Spinal cord (tissue), 9 donors: ENCODE measurements at regions not wholly inside any gene's neighbourhood (a gene's known extent, or its start where the extent isn't known, plus 50 kb on each side); places are given as distances from the start of the nearest gene placed in this dataset.

Experiments used
- DNase-seq, 6 donors: peaks; one replicate each; pipeline versions ENCODE4 v3.0.0 to v3.0.0-alpha.2; 2013 to 2015; ENCODE audit warnings: low spot score in 6 of 6, low read depth in 4 of 6
- H3K27ac ChIP-seq: one replicate; pipeline ENCODE4 v1.5.1; 2013; ENCODE audit warnings: low read depth, low read length, control low read depth
- H3K27me3 ChIP-seq: one replicate; pipeline ENCODE4 v1.6.1; 2013; ENCODE audit warnings: low read length; ENCODE audit not compliant: control insufficient read depth, insufficient read depth
- H3K36me3 ChIP-seq: one replicate; pipeline ENCODE4 v1.6.1; 2013; ENCODE audit warnings: low read length; ENCODE audit not compliant: control insufficient read depth, insufficient read depth
- H3K4me1 ChIP-seq: one replicate; pipeline ENCODE4 v1.6.1; 2013; ENCODE audit warnings: low read length; ENCODE audit not compliant: control insufficient read depth, insufficient read depth
- H3K4me3 ChIP-seq: one replicate; pipeline ENCODE4 v1.5.1; 2013; ENCODE audit warnings: low read depth, low read length, control low read depth
- H3K9me3 ChIP-seq: one replicate; pipeline ENCODE4 v1.6.1; 2013; ENCODE audit warnings: low read length; ENCODE audit not compliant: control insufficient read depth, insufficient read depth
- WGBS: methylation state at CpG from one replicate; pipeline ENCODE4 v1.1.5; 2013; ENCODE audit warnings: missing lambda C conversion rate; ENCODE audit not compliant: insufficient coverage; 5-methylcytosine and 5-hydroxymethylcytosine counted together
- donor health status: healthy.

DNA sequence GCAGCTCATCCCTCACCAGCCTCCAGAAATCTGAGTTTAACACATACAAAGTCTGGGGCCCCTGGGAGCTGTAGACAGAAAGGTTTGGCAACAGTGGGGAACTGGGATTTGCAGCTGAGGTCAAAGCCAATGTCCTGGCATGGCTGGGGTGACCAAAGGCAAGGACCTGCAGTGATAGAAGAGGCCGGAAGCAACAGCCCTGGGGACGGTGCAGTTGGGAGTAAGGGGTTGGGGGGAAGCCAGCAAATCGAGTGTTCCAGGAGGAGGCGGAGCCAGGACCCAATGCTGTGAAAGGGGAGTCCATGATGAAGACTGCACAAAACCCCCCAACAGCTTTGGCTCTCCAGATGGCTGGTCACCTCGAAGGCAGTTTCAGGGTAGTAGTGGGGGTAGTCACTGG is 74.1 kb upstream of the SPATA12 start:
- no peak overlapping the region for H3K27ac ChIP-seq
- H3K4me3 ChIP-seq, result no peak overlapping the region
- no peaks in the 10 kb centered on the region for H3K36me3 ChIP-seq
- DNase-seq, result no peak
- peaks cover 2% of the 10 kb centered on the region for H3K27me3 ChIP-seq
- H3K4me1 ChIP-seq, result peaks cover 25% of the 10 kb centered on the region
- H3K9me3 ChIP-seq, result no peaks in the 10 kb centered on the region
- WGBS, result 46% methylated on average over 5 of the region's 5 CpGs

DNA sequence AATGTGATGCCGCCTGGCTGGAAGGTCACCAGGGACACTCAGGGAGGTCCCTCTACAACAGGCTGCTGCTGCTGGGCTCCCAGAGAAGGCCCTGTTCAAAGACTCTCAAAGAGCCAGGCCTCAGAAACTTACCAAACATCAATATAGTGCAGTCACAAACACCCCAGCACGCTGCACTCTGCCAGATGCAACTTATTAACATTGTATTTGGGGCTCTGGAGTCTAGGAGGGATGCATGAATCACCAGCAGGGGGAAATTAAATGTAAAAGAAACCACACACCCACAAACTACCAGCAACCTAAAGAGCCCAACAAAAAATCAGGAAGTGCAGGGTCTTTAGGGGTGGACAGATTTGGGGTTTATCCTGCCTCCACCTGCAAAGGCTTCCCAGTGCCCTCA is 74.6 kb upstream of the SPATA12 start:
- Histone ChIP-seq H3K4me1 (peaks cover 25% of the 10 kb centered on the region), H3K36me3 (no peaks in the 10 kb centered on the region), H3K27me3 (no peaks in the 10 kb centered on the region), H3K9me3 (no peaks in the 10 kb centered on the region), H3K27ac (no peak overlapping the region), H3K4me3 (no peak overlapping the region)
- DNase-seq, result no peak
- WGBS, result 100% methylated on average over 1 of the region's 2 CpGs

DNA sequence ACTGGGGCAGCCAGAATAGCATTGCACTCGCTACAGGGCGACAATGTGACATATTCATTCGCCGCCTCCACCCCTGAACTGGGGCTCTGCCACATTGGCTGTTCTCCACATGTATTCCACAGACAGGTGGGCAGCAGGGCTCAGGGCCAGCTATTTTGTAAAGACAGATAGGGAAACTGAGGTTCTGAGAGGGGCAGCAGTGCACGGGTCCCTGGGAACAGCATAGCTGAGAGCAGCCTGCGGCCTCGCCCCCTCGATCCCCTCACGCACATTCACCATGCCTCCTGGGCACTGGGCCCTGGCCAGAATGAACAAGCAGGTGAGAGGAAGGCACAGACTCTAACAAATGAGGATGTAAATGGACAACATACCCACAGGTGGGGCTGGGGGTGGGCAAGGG is 75.0 kb upstream of the SPATA12 start:
- Histone ChIP-seq H3K27me3 (no peaks in the 10 kb centered on the region), H3K27ac (no peak overlapping the region), H3K4me3 (no peak overlapping the region), H3K9me3 (no peaks in the 10 kb centered on the region), H3K36me3 (no peaks in the 10 kb centered on the region), H3K4me1 (peaks cover 25% of the 10 kb centered on the region)
- no peak for DNase-seq
- 84% methylated on average over 9 of the region's 9 CpGs for WGBS

DNA sequence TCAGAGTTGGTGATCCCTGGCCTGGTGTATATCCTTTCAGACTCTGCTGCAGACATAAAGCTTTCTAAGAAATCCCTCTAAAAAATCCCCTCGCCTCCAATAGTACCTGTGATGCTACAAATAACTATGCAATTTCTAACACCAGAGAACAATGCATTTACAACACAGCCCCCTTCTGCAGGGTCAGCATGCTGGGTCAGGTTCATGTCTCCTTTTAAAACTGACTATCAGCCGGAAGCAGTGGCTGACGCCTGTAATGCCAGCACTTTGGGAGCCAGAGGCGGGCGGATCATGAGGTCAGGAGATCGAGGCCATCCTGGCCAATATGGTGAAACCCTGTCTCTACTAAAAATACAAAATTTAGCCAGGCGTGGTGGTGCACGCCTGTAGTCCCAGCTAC is 77.0 kb upstream of the SPATA12 start:
- no peak overlapping the region for H3K27ac ChIP-seq
- no peaks in the 10 kb centered on the region for H3K36me3 ChIP-seq
- 97% methylated on average over 4 of the region's 8 CpGs for WGBS
- no peak overlapping the region for H3K4me3 ChIP-seq
- H3K4me1 ChIP-seq, result peaks cover 12% of the 10 kb centered on the region
- H3K9me3 ChIP-seq, result no peaks in the 10 kb centered on the region
- no peaks in the 10 kb centered on the region for H3K27me3 ChIP-seq
- no peak for DNase-seq

DNA sequence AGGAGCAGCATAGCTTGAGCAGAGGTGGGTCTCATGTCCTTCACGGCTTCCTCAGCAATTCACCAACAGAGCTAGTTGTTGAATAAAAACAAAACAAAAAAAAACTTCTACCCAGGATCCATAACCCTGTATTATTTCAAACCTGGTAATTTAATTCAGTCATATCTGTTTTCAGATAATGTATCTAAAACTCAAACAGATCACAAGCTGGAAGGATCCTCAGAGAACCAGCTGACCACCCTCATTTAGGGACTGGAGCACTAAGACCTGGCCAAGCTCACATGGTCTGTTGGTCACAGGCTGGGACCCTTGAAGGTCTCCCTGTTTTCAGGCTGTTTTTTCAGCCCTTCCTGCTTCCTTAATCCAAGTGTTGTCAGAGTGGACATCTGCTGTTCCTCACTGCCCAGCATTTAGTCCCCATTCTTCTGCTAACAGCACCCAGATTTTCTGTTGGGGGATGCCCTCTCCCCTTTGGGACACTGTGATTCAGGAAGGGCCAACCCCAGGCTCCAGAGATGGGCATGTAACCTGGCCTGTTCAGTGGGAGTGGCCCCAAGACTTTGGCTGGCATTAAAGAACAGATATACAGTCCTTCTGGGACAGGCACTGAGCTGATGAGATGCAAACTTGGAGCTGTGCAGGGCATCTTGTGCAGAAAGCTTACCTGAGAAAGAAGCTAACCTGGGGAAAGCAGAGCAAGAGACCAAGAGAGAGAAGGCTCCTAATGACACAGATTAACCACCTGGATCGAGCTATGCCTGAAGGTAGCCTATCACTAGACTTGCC is 78.8 kb upstream of the SPATA12 start:
- Histone ChIP-seq H3K4me3 (no peak overlapping the region), H3K27me3 (no peaks in the 10 kb centered on the region), H3K27ac (no peak overlapping the region), H3K4me1 (peaks cover 25% of the 10 kb centered on the region), H3K9me3 (no peaks in the 10 kb centered on the region), H3K36me3 (no peaks in the 10 kb centered on the region)
- no CpG with 5 or more reads among the region's 2 CpGs for WGBS
- DNase-seq, result no peak

DNA sequence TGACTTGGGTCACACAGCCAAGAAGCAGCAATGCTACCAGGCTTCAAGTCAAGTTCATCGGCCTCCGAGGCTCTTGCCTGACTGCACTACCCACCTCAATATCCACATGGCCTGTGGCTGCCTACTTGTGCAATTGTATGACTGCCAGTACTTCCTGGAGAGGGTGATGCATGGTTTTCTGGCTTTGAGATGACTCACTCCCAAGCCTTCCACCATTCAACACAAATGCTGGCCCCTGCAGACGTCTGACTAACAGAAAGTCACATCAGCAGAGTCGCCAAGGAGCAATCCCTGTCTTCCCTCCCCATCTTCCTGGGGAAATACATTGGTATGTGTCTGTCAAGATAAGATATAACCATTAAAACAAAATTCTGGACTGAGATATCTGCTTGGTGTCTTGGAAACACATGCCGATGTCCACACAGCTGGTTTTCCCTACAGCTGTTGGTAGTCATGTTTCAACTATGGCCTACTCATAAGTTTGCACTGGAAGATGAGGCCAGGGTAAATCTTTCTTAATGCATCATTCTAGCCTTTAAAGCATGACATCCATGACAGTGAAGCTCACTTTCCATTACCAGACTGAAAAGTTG is 79.6 kb upstream of the SPATA12 start:
- no peak for DNase-seq
- no peaks in the 10 kb centered on the region for H3K27me3 ChIP-seq
- no peak overlapping the region for H3K4me3 ChIP-seq
- no peak overlapping the region for H3K27ac ChIP-seq
- H3K4me1 ChIP-seq, result peaks cover 19% of the 10 kb centered on the region
- WGBS, result 89% methylated on average over 3 of the region's 5 CpGs
- no peaks in the 10 kb centered on the region for H3K9me3 ChIP-seq
- no peaks in the 10 kb centered on the region for H3K36me3 ChIP-seq

DNA sequence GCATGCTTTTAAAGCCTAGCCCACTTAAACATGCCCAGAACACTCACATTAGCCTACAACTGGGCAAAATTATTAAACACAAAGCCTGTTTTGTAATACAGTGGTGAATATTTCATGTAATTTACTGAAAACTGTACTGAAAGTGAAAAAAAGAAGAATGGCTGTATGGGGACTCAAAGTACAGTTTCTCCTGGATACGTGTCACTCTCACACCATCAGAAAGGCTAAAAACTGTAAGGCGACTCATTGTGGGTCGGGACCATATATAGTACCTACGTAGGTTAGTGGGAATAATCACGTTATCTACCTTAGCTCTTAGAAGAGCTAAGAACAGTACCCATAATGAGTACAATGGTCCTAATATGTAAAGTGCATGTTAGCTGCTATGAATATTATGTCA is 80.2 kb upstream of the SPATA12 start:
- Histone ChIP-seq H3K9me3 (no peaks in the 10 kb centered on the region), H3K36me3 (no peaks in the 10 kb centered on the region), H3K4me1 (peaks cover 14% of the 10 kb centered on the region), H3K4me3 (no peak overlapping the region), H3K27me3 (no peaks in the 10 kb centered on the region), H3K27ac (no peak overlapping the region)
- no peak for DNase-seq
- no CpG with 5 or more reads among the region's 5 CpGs for WGBS

DNA sequence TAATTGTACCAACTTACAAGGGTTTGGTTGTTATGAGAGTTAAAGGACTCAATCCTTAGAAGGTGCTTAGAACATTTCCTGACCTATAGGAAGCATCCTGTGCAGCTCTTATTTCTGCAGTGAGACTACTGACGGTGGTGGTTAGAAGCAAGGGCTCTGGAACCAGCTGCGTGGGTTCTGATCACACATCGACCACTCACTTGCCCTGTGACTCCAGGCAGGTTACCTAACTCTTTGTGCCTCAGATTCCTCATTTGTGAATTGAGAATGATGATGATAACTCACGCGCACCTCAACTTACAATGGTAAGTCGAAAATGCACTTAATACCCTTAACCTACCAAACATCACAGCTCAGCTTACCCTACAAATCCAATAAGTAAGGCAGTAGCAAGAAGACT is 80.7 kb upstream of the SPATA12 start:
- Histone ChIP-seq H3K4me1 (peaks cover 14% of the 10 kb centered on the region), H3K27me3 (no peaks in the 10 kb centered on the region)
- 100% methylated on average over 1 of the region's 6 CpGs for whole genome bisulfite sequencing

DNA sequence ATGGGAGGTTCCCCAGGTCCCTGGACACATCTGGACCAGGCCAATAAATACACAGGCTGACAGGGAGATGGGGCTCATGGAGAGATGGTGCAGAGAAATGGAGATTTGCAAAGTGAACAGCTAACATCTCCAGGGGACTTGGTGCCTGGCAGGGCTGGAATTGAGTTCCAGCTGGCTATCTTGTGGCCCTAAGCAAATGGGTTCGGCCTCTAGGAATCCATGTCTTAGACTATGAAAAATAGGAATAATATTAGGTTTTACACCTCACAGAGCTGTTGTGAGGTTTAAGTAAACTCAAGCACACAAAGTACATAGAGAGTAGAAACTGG is 82.9 kb upstream of the SPATA12 start:
- H3K4me1 ChIP-seq, result peaks cover 14% of the 10 kb centered on the region
- H3K4me3 ChIP-seq, result no peak overlapping the region
- no peaks in the 10 kb centered on the region for H3K9me3 ChIP-seq
- no peaks in the 10 kb centered on the region for H3K27me3 ChIP-seq
- H3K27ac ChIP-seq, result no peak overlapping the region
- no peaks in the 10 kb centered on the region for H3K36me3 ChIP-seq
- WGBS, result no CpG with 5 or more reads among the region's 1 CpG
- DNase-seq, result no peak

More for the DNA sequence above, 80.7 kb upstream of the SPATA12 start:
- Histone ChIP-seq H3K27ac (no peak overlapping the region), H3K4me3 (no peak overlapping the region), H3K9me3 (no peaks in the 10 kb centered on the region), H3K36me3 (no peaks in the 10 kb centered on the region)
- no peak for DNase-seq
